ENCODE measurements at regions not wholly inside any gene's neighbourhood (a gene's known extent, or its start where the extent isn't known, plus 50 kb on each side); places are given as distances from the start of the nearest gene placed in this dataset.

GRCh38 chr16:55249936-55250335 lies 74.1 kb upstream of the IRX6 start:
- no peaks in the 10 kb centered on the region for H4K20me1 ChIP-seq (ENCODE audit: insufficient read depth, low read length)
- no peak for DNase-seq (ENCODE audit: insufficient read length, low spot score, missing footprints)
- no peak overlapping the region for H3K27ac ChIP-seq (ENCODE audit: low read depth, low read length)
- no peaks in the 10 kb centered on the region for H3K9me3 ChIP-seq (ENCODE audit: low read depth, low read length)
- H3K79me2 ChIP-seq (ENCODE audit: insufficient read depth, low read length), result no peaks in the 10 kb centered on the region
- H3K4me3 ChIP-seq (ENCODE audit: insufficient read depth, low read length), result no peak overlapping the region
- H2AFZ ChIP-seq (ENCODE audit: low read length), result no peak overlapping the region
- no peaks in the 10 kb centered on the region for H3K27me3 ChIP-seq (ENCODE audit: insufficient read depth, low read length)
- H3K36me3 ChIP-seq (ENCODE audit: insufficient read depth, low read length), result no peaks in the 10 kb centered on the region
- H3K4me1 ChIP-seq (ENCODE audit: insufficient read depth, low read length), result no peaks in the 10 kb centered on the region
- TF ChIP-seq CTCF (IDR thresholded peaks at IDR 0.05; ENCODE audit: extremely low read depth, low read depth, low read length), result no peak
- no peak overlapping the region for H3K4me2 ChIP-seq (ENCODE audit: insufficient read depth, low read length)

- no peak for DNase-seq (ENCODE audit: insufficient read length, low spot score, missing footprints)
- no peak for TF ChIP-seq CTCF (IDR thresholded peaks at IDR 0.05; ENCODE audit: extremely low read depth, low read depth, low read length)
Observed at GRCh38 chr16:55250701-55251100, 73.3 kb upstream of the IRX6 start.

GRCh38 chr16:55251151-55251550 lies 72.9 kb upstream of the IRX6 start:
- no peak for TF ChIP-seq CTCF (IDR thresholded peaks at IDR 0.05; ENCODE audit: extremely low read depth, low read depth, low read length)
- Histone ChIP-seq H3K4me2 (ENCODE audit: insufficient read depth, low read length) (no peak overlapping the region), H3K79me2 (ENCODE audit: insufficient read depth, low read length) (no peaks in the 10 kb centered on the region), H3K4me1 (ENCODE audit: insufficient read depth, low read length) (no peaks in the 10 kb centered on the region), H4K20me1 (ENCODE audit: insufficient read depth, low read length) (no peaks in the 10 kb centered on the region), H3K27me3 (ENCODE audit: insufficient read depth, low read length) (no peaks in the 10 kb centered on the region), H2AFZ (ENCODE audit: low read length) (no peak overlapping the region), H3K36me3 (ENCODE audit: insufficient read depth, low read length) (no peaks in the 10 kb centered on the region), H3K4me3 (ENCODE audit: insufficient read depth, low read length) (no peak overlapping the region), H3K9me3 (ENCODE audit: low read depth, low read length) (no peaks in the 10 kb centered on the region), H3K27ac (ENCODE audit: low read depth, low read length) (no peak overlapping the region)
- DNase-seq (ENCODE audit: insufficient read length, low spot score, missing footprints), result no peak

More at GRCh38 chr16:55250701-55251100, 73.3 kb upstream of the IRX6 start:
- H3K4me3 ChIP-seq (ENCODE audit: insufficient read depth, low read length), result no peak overlapping the region
- no peak overlapping the region for H3K4me2 ChIP-seq (ENCODE audit: insufficient read depth, low read length)
- no peaks in the 10 kb centered on the region for H3K36me3 ChIP-seq (ENCODE audit: insufficient read depth, low read length)
- H2AFZ ChIP-seq (ENCODE audit: low read length), result no peak overlapping the region
- no peaks in the 10 kb centered on the region for H3K27me3 ChIP-seq (ENCODE audit: insufficient read depth, low read length)
- H3K9me3 ChIP-seq (ENCODE audit: low read depth, low read length), result no peaks in the 10 kb centered on the region
- H3K4me1 ChIP-seq (ENCODE audit: insufficient read depth, low read length), result no peaks in the 10 kb centered on the region
- H4K20me1 ChIP-seq (ENCODE audit: insufficient read depth, low read length), result no peaks in the 10 kb centered on the region
- no peak overlapping the region for H3K27ac ChIP-seq (ENCODE audit: low read depth, low read length)
- H3K79me2 ChIP-seq (ENCODE audit: insufficient read depth, low read length), result no peaks in the 10 kb centered on the region

GRCh38 chr16:55252577-55252976 lies 71.4 kb upstream of the IRX6 start:
- H3K4me3 ChIP-seq (ENCODE audit: insufficient read depth, low read length), result no peak overlapping the region
- H3K36me3 ChIP-seq (ENCODE audit: insufficient read depth, low read length), result no peaks in the 10 kb centered on the region
- no peak overlapping the region for H3K27ac ChIP-seq (ENCODE audit: low read depth, low read length)
- H2AFZ ChIP-seq (ENCODE audit: low read length), result no peak overlapping the region
- DNase-seq (ENCODE audit: insufficient read length, low spot score, missing footprints), result no peak
- no peaks in the 10 kb centered on the region for H3K9me3 ChIP-seq (ENCODE audit: low read depth, low read length)
- H4K20me1 ChIP-seq (ENCODE audit: insufficient read depth, low read length), result no peaks in the 10 kb centered on the region
- H3K79me2 ChIP-seq (ENCODE audit: insufficient read depth, low read length), result no peaks in the 10 kb centered on the region
- H3K4me1 ChIP-seq (ENCODE audit: insufficient read depth, low read length), result no peaks in the 10 kb centered on the region
- no peak overlapping the region for H3K4me2 ChIP-seq (ENCODE audit: insufficient read depth, low read length)
- H3K27me3 ChIP-seq (ENCODE audit: insufficient read depth, low read length), result no peaks in the 10 kb centered on the region
- TF ChIP-seq CTCF (IDR thresholded peaks at IDR 0.05; ENCODE audit: extremely low read depth, low read depth, low read length), result no peak
